ENCODE measurements at regions not wholly inside any gene's neighbourhood (a gene's known extent, or its start where the extent isn't known, plus 50 kb on each side); places are given as distances from the start of the nearest gene placed in this dataset.

GRCh38 chr10:118422241-118422640 is 80.1 kb upstream of the FAM204A start:
- TF ChIP-seq, protein P1, sequence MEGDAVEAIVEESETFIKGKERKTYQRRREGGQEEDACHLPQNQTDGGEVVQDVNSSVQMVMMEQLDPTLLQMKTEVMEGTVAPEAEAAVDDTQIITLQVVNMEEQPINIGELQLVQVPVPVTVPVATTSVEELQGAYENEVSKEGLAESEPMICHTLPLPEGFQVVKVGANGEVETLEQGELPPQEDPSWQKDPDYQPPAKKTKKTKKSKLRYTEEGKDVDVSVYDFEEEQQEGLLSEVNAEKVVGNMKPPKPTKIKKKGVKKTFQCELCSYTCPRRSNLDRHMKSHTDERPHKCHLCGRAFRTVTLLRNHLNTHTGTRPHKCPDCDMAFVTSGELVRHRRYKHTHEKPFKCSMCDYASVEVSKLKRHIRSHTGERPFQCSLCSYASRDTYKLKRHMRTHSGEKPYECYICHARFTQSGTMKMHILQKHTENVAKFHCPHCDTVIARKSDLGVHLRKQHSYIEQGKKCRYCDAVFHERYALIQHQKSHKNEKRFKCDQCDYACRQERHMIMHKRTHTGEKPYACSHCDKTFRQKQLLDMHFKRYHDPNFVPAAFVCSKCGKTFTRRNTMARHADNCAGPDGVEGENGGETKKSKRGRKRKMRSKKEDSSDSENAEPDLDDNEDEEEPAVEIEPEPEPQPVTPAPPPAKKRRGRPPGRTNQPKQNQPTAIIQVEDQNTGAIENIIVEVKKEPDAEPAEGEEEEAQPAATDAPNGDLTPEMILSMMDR (IDR thresholded peaks at IDR 0.05): no peak
- no peak for TF ChIP-seq POLR2A (IDR thresholded peaks at IDR 0.05)

Data from adrenal gland (tissue), 5 donors.